SH-SY5Y (cell line): ENCODE measurements at regions not wholly inside any gene's neighbourhood (a gene's known extent, or its start where the extent isn't known, plus 50 kb on each side); places are given as distances from the start of the nearest gene placed in this dataset.

ENCODE experiments used
- GATA2 ChIP-seq: IDR thresholded peaks from 2 replicates; pipeline ENCODE4 v1.6.1; 2011; ENCODE audit warnings: mild to moderate bottlenecking, low read depth, low read length
- GATA3 ChIP-seq: IDR thresholded peaks from 2 replicates; pipeline ENCODE4 v1.6.1; 2011; ENCODE audit warnings: low read depth, mild to moderate bottlenecking, low read length, moderate library complexity

- TF ChIP-seq GATA2 = no peak
- no peak for TF ChIP-seq GATA3
Observed at GRCh38 chr9:17870722-17871121, 291.9 kb downstream of the SH3GL2 start.
